Stimulated activated CD4-positive, alpha-beta T cell treated with anti-CD3 and anti-CD28 coated beads, Interleukin-2, amount 100 ng/mL, for 24 hours (primary cell): ENCODE measurements at regions not wholly inside any gene's neighbourhood (a gene's known extent, or its start where the extent isn't known, plus 50 kb on each side); places are given as distances from the start of the nearest gene placed in this dataset.
"Not testable (repeated sequence)": the region's sequence is repeated elsewhere in the genome, so short reads cannot be mapped to it uniquely, and the experiment has no call there.

Source experiments
- DNase-seq, 2 donors: peaks; one replicate each; pipeline ENCODE4 v3.0.0-alpha.2; 2020

GRCh38 chr4:173752610-173753230 is 222.7 kb upstream of the HAND2 start:
- peak; percentile 19 to 24 for DNase-seq

GRCh38 chr4:173748353-173748752 is 218.3 kb upstream of the HAND2 start:
- DNase-seq = no peak

GRCh38 chr4:173747537-173748257 is 217.7 kb upstream of the HAND2 start:
- DNase-seq = no peak

- DNase-seq = no peak
Measured at GRCh38 chr4:173746424-173746823, 216.4 kb upstream of the HAND2 start.

DNA sequence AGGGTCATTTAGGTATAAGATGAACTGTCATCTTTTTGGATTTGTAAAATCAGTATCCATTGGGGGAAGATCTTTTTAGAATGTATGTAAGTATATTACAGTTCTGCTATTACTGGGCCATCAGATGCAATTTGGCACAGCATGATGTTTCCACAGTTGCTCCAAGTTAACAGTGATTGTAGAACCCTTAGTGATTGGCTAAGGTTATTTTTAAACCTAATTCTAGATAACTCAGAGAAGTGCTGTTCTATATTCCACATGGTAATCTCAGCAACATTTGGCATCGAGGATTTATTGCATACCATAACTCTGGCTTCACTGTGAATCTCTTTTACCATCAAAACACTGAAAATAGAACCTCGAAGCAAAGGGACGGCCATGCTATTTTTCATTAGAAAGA is 215.7 kb upstream of the HAND2 start:
- no peak for DNase-seq

DNA sequence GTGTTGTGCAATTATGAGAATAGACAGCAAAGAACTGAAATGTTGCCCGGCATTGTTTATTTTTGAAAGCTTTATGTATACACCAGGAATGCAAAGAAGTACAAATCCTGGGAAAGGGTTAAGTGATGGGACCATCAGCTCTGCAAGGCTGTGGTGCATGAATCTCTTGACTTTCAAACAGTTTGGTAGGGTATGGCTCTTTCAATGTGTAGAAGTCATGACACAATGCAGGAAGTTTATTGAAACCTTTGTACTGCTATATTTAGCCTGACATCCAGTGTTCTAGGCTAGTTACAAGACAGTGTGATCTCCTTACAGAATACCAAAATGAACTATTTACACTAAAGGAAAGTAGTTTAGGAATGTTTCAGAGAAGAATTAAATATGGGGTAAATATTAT is 206.8 kb upstream of the HAND2 start:
- no peak for DNase-seq

DNA sequence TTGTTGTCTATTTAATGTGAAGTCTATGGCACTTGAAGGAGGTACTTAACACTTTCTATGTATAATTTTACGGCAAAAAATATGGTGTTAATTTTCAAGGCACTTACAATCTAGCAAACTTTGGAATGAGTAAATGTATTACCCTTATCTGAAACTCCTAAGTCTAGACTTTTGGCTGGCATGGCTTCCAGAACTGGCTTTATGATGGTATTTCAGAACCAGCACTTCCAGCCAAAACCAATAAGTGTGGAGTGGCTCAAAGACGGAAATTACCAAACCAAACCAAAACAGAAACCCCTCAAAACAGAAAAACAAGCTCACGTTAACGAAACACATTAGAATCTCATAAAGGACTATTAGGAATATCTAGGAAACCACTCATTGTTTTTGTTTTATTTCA is 205.6 kb upstream of the HAND2 start:
- DNase-seq = no peak

- DNase-seq = no peak
Measured at GRCh38 chr4:173735049-173735448, 205.0 kb upstream of the HAND2 start.

DNA sequence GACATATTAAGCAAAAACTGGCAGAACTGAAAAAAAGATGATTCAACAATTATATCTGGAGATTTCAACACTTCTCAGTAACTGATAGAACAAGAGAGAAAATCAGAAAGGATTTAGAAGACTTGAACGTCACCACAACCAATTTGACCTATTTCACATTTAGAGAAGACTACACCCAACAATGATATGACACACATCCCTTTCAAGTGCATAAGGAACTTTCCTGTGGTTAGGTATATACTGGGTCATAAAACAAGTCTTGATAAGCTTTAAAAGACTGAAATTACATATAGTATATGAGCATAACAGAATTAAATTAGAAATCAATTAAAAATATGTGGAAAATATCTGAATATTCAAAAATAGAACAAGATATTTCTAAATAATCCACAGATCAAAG is 201.2 kb upstream of the HAND2 start:
- no peak for DNase-seq

DNA sequence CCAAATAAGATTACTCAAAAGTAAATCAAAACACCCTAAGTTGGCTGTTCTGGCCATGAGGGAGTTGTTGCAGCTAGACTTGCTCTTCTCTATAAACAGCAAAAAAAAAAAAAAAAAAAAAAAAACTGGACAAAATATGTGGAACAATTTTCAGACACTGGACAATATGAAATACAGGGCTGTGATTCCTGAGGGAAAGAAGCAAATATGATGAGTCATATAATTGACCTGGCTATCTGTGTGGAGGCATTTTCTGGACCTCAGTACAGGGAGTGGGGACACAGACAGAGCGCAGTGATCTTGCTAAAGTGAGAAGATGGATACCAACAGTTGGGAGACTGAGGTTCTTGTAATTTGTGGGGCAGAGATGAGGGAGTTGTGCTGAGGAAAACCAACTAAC is 192.0 kb upstream of the HAND2 start:
- DNase-seq = no peak

DNA sequence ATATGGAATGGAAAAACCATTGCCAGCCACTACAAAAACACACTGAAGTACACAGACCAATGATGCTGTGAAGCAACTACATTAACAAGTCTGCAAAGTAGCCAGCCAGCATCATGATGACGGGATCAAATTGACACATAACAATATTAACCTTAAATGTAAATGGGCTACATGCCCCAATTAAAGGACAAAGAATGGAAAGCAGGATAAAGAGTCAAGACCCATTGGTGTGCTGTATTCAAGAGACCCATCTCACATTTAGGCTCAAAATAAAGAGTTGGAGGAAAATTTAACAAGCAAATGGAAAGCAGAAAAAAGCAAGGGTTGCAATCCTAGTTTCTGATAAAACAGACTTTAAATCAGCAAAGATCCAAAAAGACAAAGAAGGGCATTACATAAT is 188.5 kb upstream of the HAND2 start:
- not testable (repeated sequence) for DNase-seq

- no peak for DNase-seq
Measured at GRCh38 chr4:173717581-173717980, 187.6 kb upstream of the HAND2 start.

DNA sequence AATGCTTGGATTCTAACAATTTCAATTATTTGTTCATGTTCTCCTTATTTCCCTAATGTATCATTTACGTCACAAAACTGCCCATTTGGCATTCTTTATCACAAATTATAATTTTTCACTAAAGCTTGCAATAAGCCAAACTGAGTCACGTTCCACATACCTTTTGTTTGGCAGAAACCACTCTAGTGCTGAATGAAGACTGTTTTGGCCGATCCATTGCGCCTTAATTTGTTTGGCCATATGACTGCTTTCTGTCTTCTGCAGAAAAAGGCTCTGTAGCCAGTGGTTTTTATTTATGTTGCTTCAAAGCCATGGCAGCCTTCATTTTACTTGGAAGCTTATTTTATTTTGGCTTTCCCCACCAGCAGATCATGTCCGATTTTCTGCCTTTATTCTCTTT is 184.4 kb upstream of the HAND2 start:
- DNase-seq = no peak

- no peak for DNase-seq
Measured at GRCh38 chr4:173713026-173713425, 183.0 kb upstream of the HAND2 start.

DNA sequence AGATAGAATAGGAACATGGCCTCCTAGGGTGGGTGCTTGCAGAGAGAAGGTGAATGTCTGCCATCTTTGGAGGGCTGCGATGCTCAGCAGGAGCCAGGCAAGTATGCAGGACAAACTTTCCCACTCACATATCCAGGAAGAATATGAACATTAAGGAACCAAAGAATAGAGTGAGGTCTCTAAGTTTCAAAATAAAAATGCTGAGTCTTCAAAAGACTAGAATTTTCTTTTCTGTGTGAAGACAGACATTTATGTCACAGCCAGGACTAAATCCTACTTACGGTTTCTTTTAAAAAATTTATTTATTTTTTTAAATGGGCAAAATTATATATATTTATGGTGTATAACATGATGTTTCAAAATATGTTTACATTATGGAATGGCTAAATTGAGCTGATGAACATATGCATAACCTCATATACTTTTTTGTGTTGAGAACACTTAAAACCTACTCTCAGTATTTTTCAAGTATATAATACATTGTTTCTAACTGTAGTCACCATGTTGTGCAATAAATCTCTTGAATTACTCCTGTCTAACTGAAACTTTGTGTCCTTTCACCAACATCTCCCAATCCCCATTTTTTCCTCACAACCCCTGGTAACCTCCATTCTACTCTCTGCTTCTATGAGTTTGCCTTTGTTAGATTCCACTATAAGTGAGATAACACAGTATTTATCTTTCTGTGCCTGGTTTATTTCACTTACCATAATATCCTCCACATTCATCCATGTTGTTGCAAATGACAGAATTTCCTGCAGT is 177.8 kb upstream of the HAND2 start:
- no peak for DNase-seq

DNA sequence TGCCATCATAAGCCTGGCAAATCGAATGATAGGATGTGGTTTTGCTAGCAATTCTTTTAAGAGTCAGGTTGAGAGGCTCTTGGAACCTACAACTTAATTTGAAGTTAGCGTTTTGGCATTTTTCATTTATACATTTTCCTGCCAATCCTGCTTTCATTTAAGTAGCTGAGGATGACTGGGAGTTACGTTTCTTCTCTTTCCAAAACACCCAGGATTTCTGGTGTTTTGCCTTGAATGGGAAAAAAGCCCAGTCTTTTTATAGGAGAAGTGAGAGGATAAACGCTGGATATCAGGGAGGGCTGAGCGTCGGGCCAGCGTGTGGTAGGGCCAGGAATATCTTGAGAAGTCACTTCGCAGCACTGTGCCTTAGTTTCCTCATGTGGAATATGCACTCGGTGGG is 174.2 kb upstream of the HAND2 start:
- DNase-seq = no peak

GRCh38 chr4:173703021-173703420 is 173.0 kb upstream of the HAND2 start:
- DNase-seq = no peak

DNA sequence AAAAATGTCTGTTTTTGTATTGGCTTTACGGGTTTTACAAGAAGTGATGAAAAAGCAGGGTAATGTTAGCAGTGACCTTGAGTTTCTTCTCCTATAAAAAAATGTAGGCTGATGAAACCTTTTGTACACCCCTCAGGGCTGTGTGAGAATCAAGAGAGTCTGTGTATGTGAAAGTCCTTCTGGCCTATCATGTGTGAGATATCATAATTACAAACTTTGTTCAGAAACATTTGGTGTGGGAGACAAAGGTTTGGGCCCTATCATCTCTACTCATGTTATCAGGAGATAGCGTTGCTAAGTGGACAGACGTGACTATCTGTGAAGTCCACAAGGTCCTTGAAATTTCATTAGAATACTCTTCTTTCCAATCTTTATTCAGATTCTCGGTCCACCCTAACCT is 170.6 kb upstream of the HAND2 start:
- DNase-seq = no peak

DNA sequence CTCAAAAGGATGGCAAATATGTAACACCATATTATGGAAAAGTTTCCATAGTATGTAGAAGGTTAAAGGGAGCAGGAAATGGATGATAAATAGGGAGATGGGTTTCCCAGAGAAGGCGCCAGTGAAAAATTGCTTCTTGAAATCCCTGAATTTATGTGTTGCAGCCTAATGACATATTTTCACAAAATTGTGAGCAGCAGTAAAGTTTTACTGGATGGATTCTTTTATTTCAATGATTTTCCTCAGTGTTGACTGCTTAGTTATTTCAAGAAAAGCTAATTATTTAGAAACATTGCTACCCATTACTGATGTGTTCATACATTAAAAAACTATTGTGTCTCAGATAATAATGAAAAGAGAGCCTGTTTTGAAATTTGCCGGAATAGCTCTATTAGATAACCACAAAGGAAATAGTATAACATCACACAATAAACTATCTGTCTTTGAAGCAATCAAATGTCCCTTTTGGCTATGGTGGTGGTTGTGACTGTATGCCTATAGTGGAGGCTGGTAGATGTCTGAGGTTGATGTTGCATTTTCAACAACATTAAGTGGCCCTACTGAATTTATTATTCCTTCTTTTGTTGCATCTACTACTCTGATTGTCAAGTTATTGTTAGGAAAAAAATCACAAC is 169.9 kb upstream of the HAND2 start:
- DNase-seq = no peak

GRCh38 chr4:173698557-173699262 is 168.7 kb upstream of the HAND2 start:
- no peak for DNase-seq

DNA sequence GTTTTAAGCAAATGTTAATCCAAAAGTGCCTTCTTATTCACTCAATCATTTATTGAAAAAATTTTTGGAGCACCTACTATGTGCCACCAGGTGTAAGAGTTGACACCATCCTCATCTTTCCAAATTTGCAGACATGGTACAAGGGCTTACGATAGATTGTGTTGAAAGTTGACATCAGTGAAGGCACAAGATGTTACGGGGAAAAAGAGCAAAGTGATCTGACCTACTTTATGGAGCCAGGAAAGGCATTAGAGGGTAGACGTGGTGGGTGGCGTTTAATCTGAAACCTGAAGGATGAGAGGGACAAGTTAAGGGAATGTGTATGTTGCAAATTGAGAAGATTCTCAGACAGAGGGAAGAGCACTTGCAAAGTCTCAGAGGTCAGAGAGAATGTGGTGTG is 167.8 kb upstream of the HAND2 start:
- DNase-seq = no peak

- no peak for DNase-seq
Measured at GRCh38 chr4:173696551-173696950, 166.5 kb upstream of the HAND2 start.

- no peak for DNase-seq
Measured at GRCh38 chr4:173696011-173696410, 166.0 kb upstream of the HAND2 start.
